ENCODE measurements at regions not wholly inside any gene's neighbourhood (a gene's known extent, or its start where the extent isn't known, plus 50 kb on each side); places are given as distances from the start of the nearest gene placed in this dataset.

DNA sequence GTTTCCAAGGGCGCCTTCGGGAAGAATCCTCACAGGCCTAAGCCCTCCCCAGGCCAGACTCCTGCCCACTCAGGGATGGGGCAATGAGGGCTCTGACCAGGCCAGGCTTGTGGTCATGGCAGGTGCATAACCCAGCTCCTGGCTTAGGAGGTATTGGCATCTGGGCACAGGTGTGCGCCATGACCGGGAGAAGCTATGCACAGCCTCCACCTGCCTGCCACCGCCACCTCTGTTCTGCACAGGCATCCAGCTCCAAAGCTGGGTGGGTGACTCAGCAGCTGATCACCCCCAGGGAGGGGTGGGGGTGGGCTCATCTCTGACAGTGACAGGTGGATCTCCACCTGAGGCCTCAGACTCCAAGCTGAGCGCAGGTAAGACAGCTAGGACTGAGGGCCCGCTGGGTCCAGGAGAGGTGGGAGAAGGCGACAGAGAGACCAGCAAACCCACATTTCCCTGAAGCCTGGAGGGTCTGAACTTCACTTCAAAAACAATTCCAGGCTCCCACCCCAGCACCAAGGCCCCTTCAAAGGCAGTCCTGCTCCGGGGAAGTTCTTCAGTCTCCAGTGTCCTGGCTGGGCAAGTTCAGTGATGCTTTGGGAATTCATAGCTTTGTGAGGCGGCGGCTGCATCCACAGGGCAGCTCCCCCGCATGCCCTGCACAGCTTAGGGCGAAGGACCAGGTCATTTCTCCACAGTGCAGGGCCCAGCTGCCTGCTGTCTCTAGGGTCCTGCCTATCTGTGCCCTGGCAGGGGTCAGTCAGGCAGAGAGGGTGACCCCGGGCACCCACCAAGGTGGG, 121.6 kb upstream of the SMURF2 start:
- TF ChIP-seq, protein P1, sequence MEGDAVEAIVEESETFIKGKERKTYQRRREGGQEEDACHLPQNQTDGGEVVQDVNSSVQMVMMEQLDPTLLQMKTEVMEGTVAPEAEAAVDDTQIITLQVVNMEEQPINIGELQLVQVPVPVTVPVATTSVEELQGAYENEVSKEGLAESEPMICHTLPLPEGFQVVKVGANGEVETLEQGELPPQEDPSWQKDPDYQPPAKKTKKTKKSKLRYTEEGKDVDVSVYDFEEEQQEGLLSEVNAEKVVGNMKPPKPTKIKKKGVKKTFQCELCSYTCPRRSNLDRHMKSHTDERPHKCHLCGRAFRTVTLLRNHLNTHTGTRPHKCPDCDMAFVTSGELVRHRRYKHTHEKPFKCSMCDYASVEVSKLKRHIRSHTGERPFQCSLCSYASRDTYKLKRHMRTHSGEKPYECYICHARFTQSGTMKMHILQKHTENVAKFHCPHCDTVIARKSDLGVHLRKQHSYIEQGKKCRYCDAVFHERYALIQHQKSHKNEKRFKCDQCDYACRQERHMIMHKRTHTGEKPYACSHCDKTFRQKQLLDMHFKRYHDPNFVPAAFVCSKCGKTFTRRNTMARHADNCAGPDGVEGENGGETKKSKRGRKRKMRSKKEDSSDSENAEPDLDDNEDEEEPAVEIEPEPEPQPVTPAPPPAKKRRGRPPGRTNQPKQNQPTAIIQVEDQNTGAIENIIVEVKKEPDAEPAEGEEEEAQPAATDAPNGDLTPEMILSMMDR (conservative IDR thresholded peaks at IDR 0.05 in 1 of 2, IDR thresholded peaks at IDR 0.05 in 1 of 2; ENCODE audit: extremely low read depth in 1 of 2, insufficient read depth in 1 of 2, low read depth in 1 of 2, low read length in 2 of 2): no peak
- TF ChIP-seq EZH2 (IDR thresholded peaks at IDR 0.05; ENCODE audit: borderline replicate concordance, low read length): no peak

Data from mammary epithelial cell (primary cell).